ENCODE measurements at regions not wholly inside any gene's neighbourhood (a gene's known extent, or its start where the extent isn't known, plus 50 kb on each side); places are given as distances from the start of the nearest gene placed in this dataset.

- TF ChIP-seq CTCF (IDR thresholded peaks at IDR 0.05; ENCODE audit: extremely low read depth, missing control alignments), result no peak
- DNase-seq (ENCODE audit: low spot score), result no peak
Measured at GRCh38 chr9:3677541-3677940, 151.7 kb upstream of the RFX3 start.

GRCh38 chr9:3676766-3677165, 151.0 kb upstream of the RFX3 start:
- no peak for DNase-seq (ENCODE audit: low spot score)
- no peak for TF ChIP-seq CTCF (IDR thresholded peaks at IDR 0.05; ENCODE audit: extremely low read depth, missing control alignments)

GRCh38 chr9:3675946-3676345, 150.1 kb upstream of the RFX3 start:
- no peak for TF ChIP-seq CTCF (IDR thresholded peaks at IDR 0.05; ENCODE audit: extremely low read depth, missing control alignments)
- no peak for DNase-seq (ENCODE audit: low spot score)

- DNase-seq (ENCODE audit: low spot score), result no peak
- TF ChIP-seq CTCF (IDR thresholded peaks at IDR 0.05; ENCODE audit: extremely low read depth, missing control alignments), result no peak
Measured at GRCh38 chr9:3674561-3674960, 148.8 kb upstream of the RFX3 start.

GRCh38 chr9:3672399-3672798, 146.6 kb upstream of the RFX3 start:
- no peak for DNase-seq (ENCODE audit: low spot score)
- TF ChIP-seq CTCF (IDR thresholded peaks at IDR 0.05; ENCODE audit: extremely low read depth, missing control alignments), result no peak

- no peak for TF ChIP-seq CTCF (IDR thresholded peaks at IDR 0.05; ENCODE audit: extremely low read depth, missing control alignments)
- DNase-seq (ENCODE audit: low spot score), result no peak
Measured at GRCh38 chr9:3664044-3664443, 138.2 kb upstream of the RFX3 start.

- DNase-seq (ENCODE audit: low spot score), result no peak
- TF ChIP-seq CTCF (IDR thresholded peaks at IDR 0.05; ENCODE audit: extremely low read depth, missing control alignments), result no peak
Measured at GRCh38 chr9:3662671-3663070, 136.9 kb upstream of the RFX3 start.
